Ascending aorta (tissue), 2 donors: ENCODE measurements at regions not wholly inside any gene's neighbourhood (a gene's known extent, or its start where the extent isn't known, plus 50 kb on each side); places are given as distances from the start of the nearest gene placed in this dataset.

Source experiments
- DNase-seq, 2 donors: peaks; one replicate each; pipeline ENCODE4 v3.0.0-alpha.2; 2019; ENCODE audit warnings: low spot score in 2 of 2
- H3K27ac ChIP-seq, 2 donors: fragments of 200-600 bp; sonication (generic); one replicate each; pipeline ENCODE4 v1.5.1; 2016 to 2017; ENCODE audit warnings: mild to moderate bottlenecking in 1 of 2
- H3K27me3 ChIP-seq: fragments of 200-600 bp; sonication (generic); one replicate; pipeline ENCODE4 v1.5.1; 2017
- H3K36me3 ChIP-seq, 2 donors: fragments of 200-600 bp; sonication (generic); one replicate each; pipeline ENCODE4 v1.5.1; 2016
- H3K4me1 ChIP-seq, 2 donors: fragments of 200-600 bp; sonication (generic); one replicate each; pipeline ENCODE4 v1.5.1; 2016 to 2017; ENCODE audit warnings: mild to moderate bottlenecking in 1 of 2
- H3K4me3 ChIP-seq, 2 donors: fragments of 200-600 bp; sonication (generic); one replicate each; pipeline ENCODE4 v1.5.1; 2016 to 2017; ENCODE audit warnings: mild to moderate bottlenecking in 1 of 2
- H3K9me3 ChIP-seq, 2 donors: fragments of 200-600 bp; sonication (generic); one replicate each; pipeline ENCODE4 v1.5.1; 2016
- intact Hi-C: fragments of 100-400 bp; cut with DNase I; formaldehyde crosslinking; loops from one replicate; pipeline ENCODE4 v1.15.1; 2023
- TF ChIP-seq, protein P1 (sequence below), 3 experiments: fragments of 200-600 bp in 2 of 3; fragments of 450-650 bp in 1 of 3; sonication (generic) in 2 of 3; IDR thresholded peaks; one replicate each; pipeline ENCODE4 v1.5.1; 2016 to 2019; ENCODE audit warnings: antibody characterized with exemption in 3 of 3, mild to moderate bottlenecking in 1 of 3, moderate library complexity in 1 of 3

DNA sequence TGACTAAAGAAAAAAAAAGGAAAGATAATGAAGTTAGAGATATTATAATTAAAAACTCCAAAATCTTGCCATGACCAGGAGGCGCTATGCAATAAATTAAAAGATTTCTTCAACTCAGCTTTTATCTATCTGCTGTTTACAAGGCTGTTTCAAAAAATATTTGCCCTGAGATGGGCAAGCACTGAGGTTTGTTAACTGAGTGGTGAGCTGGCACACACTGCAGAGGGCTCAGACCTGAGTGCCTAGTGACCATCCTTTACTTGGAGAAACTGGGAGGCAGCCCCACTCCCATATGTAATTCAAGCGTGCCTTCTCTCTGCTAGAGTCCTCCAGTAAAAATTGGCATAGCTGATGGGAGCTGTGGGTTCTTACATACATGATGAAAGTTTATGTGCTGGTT, 198.7 kb upstream of the TBC1D5 start:
- H3K36me3 ChIP-seq: no peaks in the 10 kb centered on the region
- TF ChIP-seq, protein P1, sequence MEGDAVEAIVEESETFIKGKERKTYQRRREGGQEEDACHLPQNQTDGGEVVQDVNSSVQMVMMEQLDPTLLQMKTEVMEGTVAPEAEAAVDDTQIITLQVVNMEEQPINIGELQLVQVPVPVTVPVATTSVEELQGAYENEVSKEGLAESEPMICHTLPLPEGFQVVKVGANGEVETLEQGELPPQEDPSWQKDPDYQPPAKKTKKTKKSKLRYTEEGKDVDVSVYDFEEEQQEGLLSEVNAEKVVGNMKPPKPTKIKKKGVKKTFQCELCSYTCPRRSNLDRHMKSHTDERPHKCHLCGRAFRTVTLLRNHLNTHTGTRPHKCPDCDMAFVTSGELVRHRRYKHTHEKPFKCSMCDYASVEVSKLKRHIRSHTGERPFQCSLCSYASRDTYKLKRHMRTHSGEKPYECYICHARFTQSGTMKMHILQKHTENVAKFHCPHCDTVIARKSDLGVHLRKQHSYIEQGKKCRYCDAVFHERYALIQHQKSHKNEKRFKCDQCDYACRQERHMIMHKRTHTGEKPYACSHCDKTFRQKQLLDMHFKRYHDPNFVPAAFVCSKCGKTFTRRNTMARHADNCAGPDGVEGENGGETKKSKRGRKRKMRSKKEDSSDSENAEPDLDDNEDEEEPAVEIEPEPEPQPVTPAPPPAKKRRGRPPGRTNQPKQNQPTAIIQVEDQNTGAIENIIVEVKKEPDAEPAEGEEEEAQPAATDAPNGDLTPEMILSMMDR (IDR thresholded peaks at IDR 0.05): no peak
- H3K9me3 ChIP-seq: no peaks in the 10 kb centered on the region
- H3K27me3 ChIP-seq: no peaks in the 10 kb centered on the region
- H3K4me3 ChIP-seq: no peak overlapping the region
- intact Hi-C loops: no loop called here
- no peaks in the 10 kb centered on the region for H3K4me1 ChIP-seq
- DNase-seq: no peak
- no peak overlapping the region for H3K27ac ChIP-seq

- intact Hi-C loops: no loop called here
Measured at GRCh38 chr3:17939157-17939556, 196.7 kb upstream of the TBC1D5 start.

GRCh38 chr3:17938313-17938712, 195.9 kb upstream of the TBC1D5 start:
- Histone ChIP-seq H3K4me1 (no peaks in the 10 kb centered on the region), H3K9me3 (no peaks in the 10 kb centered on the region), H3K36me3 (no peaks in the 10 kb centered on the region), H3K4me3 (no peak overlapping the region), H3K27me3 (no peaks in the 10 kb centered on the region), H3K27ac (no peak overlapping the region)
- intact Hi-C loops: no loop called here
- DNase-seq: no peak
- TF ChIP-seq, protein P1 (IDR thresholded peaks at IDR 0.05): no peak

More at GRCh38 chr3:17939157-17939556, 196.7 kb upstream of the TBC1D5 start:
- H3K27ac ChIP-seq: no peak overlapping the region
- no peaks in the 10 kb centered on the region for H3K36me3 ChIP-seq
- no peak for DNase-seq
- H3K9me3 ChIP-seq: no peaks in the 10 kb centered on the region
- no peaks in the 10 kb centered on the region for H3K27me3 ChIP-seq
- no peak overlapping the region for H3K4me3 ChIP-seq
- no peaks in the 10 kb centered on the region for H3K4me1 ChIP-seq
- TF ChIP-seq, protein P1 (IDR thresholded peaks at IDR 0.05): no peak

GRCh38 chr3:17936736-17937480, 194.5 kb upstream of the TBC1D5 start:
- intact Hi-C loops: no loop called here
- Histone ChIP-seq H3K27ac (no peak overlapping the region), H3K4me1 (no peaks in the 10 kb centered on the region), H3K4me3 (no peak overlapping the region), H3K36me3 (no peaks in the 10 kb centered on the region), H3K27me3 (no peaks in the 10 kb centered on the region), H3K9me3 (no peaks in the 10 kb centered on the region)
- TF ChIP-seq, protein P1 (IDR thresholded peaks at IDR 0.05): no peak
- no peak for DNase-seq

- H3K9me3 ChIP-seq: no peaks in the 10 kb centered on the region
- no peak overlapping the region for H3K27ac ChIP-seq
- no peaks in the 10 kb centered on the region for H3K27me3 ChIP-seq
- no peaks in the 10 kb centered on the region for H3K4me1 ChIP-seq
- no peak overlapping the region for H3K4me3 ChIP-seq
- TF ChIP-seq, protein P1 (IDR thresholded peaks at IDR 0.05): no peak
- no peak for DNase-seq
- no peaks in the 10 kb centered on the region for H3K36me3 ChIP-seq
- intact Hi-C loops: no loop called here
Measured at GRCh38 chr3:17935222-17935621, 192.8 kb upstream of the TBC1D5 start.
